Suprapubic skin (tissue), 3 donors: ENCODE measurements at regions not wholly inside any gene's neighbourhood (a gene's known extent, or its start where the extent isn't known, plus 50 kb on each side); places are given as distances from the start of the nearest gene placed in this dataset.

Experiments
- CTCF ChIP-seq, 2 donors: fragments of 200-600 bp in 1 of 2; fragments of 450-650 bp in 1 of 2; sonication (generic) in 1 of 2; IDR thresholded peaks; one replicate each; pipeline ENCODE4 v1.5.1; 2016 to 2019; ENCODE audit warnings: antibody characterized with exemption in 2 of 2, mild to moderate bottlenecking in 1 of 2, moderate library complexity in 1 of 2
- POLR2AphosphoS5 ChIP-seq, 3 donors: sonication (generic); formaldehyde crosslinking; IDR thresholded peaks; one replicate each; pipeline ENCODE4 v1.6.1; 2017; ENCODE audit warnings: antibody characterized with exemption in 3 of 3

- no peak for TF ChIP-seq POLR2AphosphoS5 (IDR thresholded peaks at IDR 0.05)
- no peak for TF ChIP-seq CTCF (IDR thresholded peaks at IDR 0.05)
These were observed 141.2 kb downstream of the ELAPOR2 start for GRCh38 chr7:86918245-86918644.
